A673 (cell line): ENCODE measurements at regions not wholly inside any gene's neighbourhood (a gene's known extent, or its start where the extent isn't known, plus 50 kb on each side); places are given as distances from the start of the nearest gene placed in this dataset.

Experiments used
- BruUV-seq: library from RNA; stranded (reverse); fragments of 400-500 nt; replicated peaks from 2 replicates; lab custom pipeline; 2021; lab: Mats Ljungman, UMichigan
- CTCF ChIA-PET: fragments of 300-600 bp; sonication (Branson Sonifier 250); formaldehyde crosslinking; loops from one replicate; lab custom pipeline; 2022; ENCODE audit warnings: antibody characterized with exemption; lab: Charles Lee
- POLR2A ChIA-PET: fragments of 300-600 bp; sonication (Branson Sonifier 250); formaldehyde crosslinking; loops from one replicate; lab custom pipeline; 2022; ENCODE audit warnings: antibody characterized with exemption; ENCODE audit not compliant: low non-redundant PET; lab: Charles Lee
- DNase-seq: peaks from one replicate; pipeline ENCODE4 v3.0.0-alpha.2; 2015; ENCODE audit warnings: low spot score
- H3K27ac ChIP-seq: fragments of 200-600 bp; sonication (generic); 2 replicates; pipeline ENCODE4 v1.5.1; 2016; ENCODE audit warnings: mixed run types, low read depth, mild to moderate bottlenecking, mixed read lengths, antibody characterized with exemption, low read length; ENCODE audit not compliant: poor library complexity, severe bottlenecking
- H3K27me3 ChIP-seq: fragments of 200-600 bp; sonication (generic); replicated peaks from 2 replicates; pipeline ENCODE4 v1.6.1; 2017; ENCODE audit warnings: mixed run types, low read depth, mild to moderate bottlenecking, mixed read lengths, antibody characterized with exemption, low read length; ENCODE audit not compliant: insufficient read depth, poor library complexity
- H3K36me3 ChIP-seq: fragments of 200-600 bp; sonication (generic); 2 replicates; pipeline ENCODE4 v1.6.1; 2016; ENCODE audit warnings: mixed run types, mild to moderate bottlenecking, mixed read lengths, antibody characterized with exemption, low read length; ENCODE audit not compliant: insufficient read depth, poor library complexity, severe bottlenecking
- H3K4me1 ChIP-seq: fragments of 200-600 bp; sonication (generic); 2 replicates; pipeline ENCODE4 v1.6.1; 2017; ENCODE audit warnings: mixed run types, mild to moderate bottlenecking, mixed read lengths, antibody characterized with exemption, low read length; ENCODE audit not compliant: insufficient read depth, poor library complexity, severe bottlenecking
- H3K4me3 ChIP-seq: fragments of 200-600 bp; sonication (generic); 2 replicates; pipeline ENCODE4 v1.5.1; 2016; ENCODE audit warnings: low read depth, mixed run types, mild to moderate bottlenecking, mixed read lengths, low read length; ENCODE audit not compliant: poor library complexity, severe bottlenecking
- H3K9me3 ChIP-seq: fragments of 200-600 bp; sonication (generic); 2 replicates; pipeline ENCODE4 v1.6.1; 2016; ENCODE audit warnings: mixed run types, low read depth, mild to moderate bottlenecking, mixed read lengths, antibody characterized with exemption, low read length; ENCODE audit not compliant: poor library complexity, severe bottlenecking
- CTCF ChIP-seq: fragments of 300-800, 200-600 bp; sonication (generic); conservative IDR thresholded peaks from 2 replicates; pipeline ENCODE4 v1.5.1; 2017; ENCODE audit warnings: low read depth, mild to moderate bottlenecking, antibody characterized with exemption, low read length, moderate library complexity, mixed read lengths
- EZH2 ChIP-seq: fragments of 200-600 bp; sonication (generic); IDR thresholded peaks from 2 replicates; pipeline ENCODE4 v1.6.1; 2017; ENCODE audit warnings: borderline replicate concordance, low read depth, mild to moderate bottlenecking, mixed read lengths, antibody characterized with exemption, low read length; ENCODE audit not compliant: poor library complexity, severe bottlenecking
- intact Hi-C: fragments of 100-400 bp; cut with micrococcal nuclease; formaldehyde crosslinking; loops from one replicate; pipeline ENCODE4 v1.10.0; 2022; ENCODE audit not compliant: unreplicated experiment

GRCh38 chr1:195763907-195764374 is 844.3 kb downstream of the KCNT2 start:
- Histone ChIP-seq H3K36me3 (no peaks in the 10 kb centered on the region), H3K9me3 (no peaks in the 10 kb centered on the region), H3K27ac (no peak overlapping the region), H3K27me3 (no peaks in the 10 kb centered on the region), H3K4me1 (no peaks in the 10 kb centered on the region), H3K4me3 (no peak overlapping the region)
- ChIA-PET POLR2A (no interaction called here), CTCF (no interaction called here)
- no TSS peak for BruUV-seq
- TF ChIP-seq CTCF (no peak), EZH2 (no peak)
- intact Hi-C loops, result no loop called here
- no peak for DNase-seq

- TF ChIP-seq EZH2 (no peak), CTCF (no peak)
Observed at GRCh38 chr1:195763146-195763906, 844.9 kb downstream of the KCNT2 start.

DNA sequence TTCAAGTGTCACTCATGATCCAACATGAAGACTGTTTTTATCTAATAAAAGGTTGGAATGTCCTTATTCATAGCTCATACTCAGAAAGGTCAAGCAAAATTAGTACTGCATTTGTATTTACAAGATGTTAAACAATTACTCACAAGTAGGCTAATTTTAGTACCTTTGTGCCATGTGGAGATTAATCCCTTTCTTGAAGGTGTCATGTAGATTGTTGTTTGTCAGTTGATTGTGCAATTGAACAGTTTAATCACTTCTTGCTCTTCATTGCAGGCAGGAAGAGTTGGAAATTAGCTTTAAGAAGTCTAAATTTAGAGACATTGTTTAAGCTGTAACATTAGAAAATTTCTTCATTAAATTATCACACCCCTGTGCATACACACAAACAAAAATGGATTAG is 847.1 kb downstream of the KCNT2 start:
- CTCF ChIA-PET, result no interaction called here
- DNase-seq, result no peak
- no TSS peak for BruUV-seq
- Histone ChIP-seq H3K36me3 (no peaks in the 10 kb centered on the region), H3K9me3 (no peaks in the 10 kb centered on the region), H3K27me3 (no peaks in the 10 kb centered on the region), H3K27ac (no peak overlapping the region), H3K4me1 (no peaks in the 10 kb centered on the region), H3K4me3 (no peak overlapping the region)
- intact Hi-C loops, result no loop called here
- POLR2A ChIA-PET, result no interaction called here
- no peak for TF ChIP-seq EZH2
- TF ChIP-seq CTCF, result no peak

More at GRCh38 chr1:195763146-195763906, 844.9 kb downstream of the KCNT2 start:
- no peaks in the 10 kb centered on the region for H3K27me3 ChIP-seq
- no peaks in the 10 kb centered on the region for H3K9me3 ChIP-seq
- CTCF ChIA-PET, result no interaction called here
- no TSS peak for BruUV-seq
- POLR2A ChIA-PET, result no interaction called here
- no peak for DNase-seq
- no peak overlapping the region for H3K27ac ChIP-seq
- intact Hi-C loops, result no loop called here
- no peaks in the 10 kb centered on the region for H3K36me3 ChIP-seq
- H3K4me1 ChIP-seq, result no peaks in the 10 kb centered on the region
- no peak overlapping the region for H3K4me3 ChIP-seq
